Testis (tissue), 2 donors: ENCODE measurements at regions not wholly inside any gene's neighbourhood (a gene's known extent, or its start where the extent isn't known, plus 50 kb on each side); places are given as distances from the start of the nearest gene placed in this dataset.

Experiments used
- DNase-seq: peaks from one replicate; pipeline ENCODE4 v3.0.0-alpha.2; 2019
- H3K27ac ChIP-seq, 2 donors: fragments of 200-600 bp; sonication (generic); one replicate each; pipeline ENCODE4 v1.5.1; 2019
- H3K27me3 ChIP-seq: fragments of 200-600 bp; sonication (generic); one replicate; pipeline ENCODE4 v1.5.1; 2019
- H3K36me3 ChIP-seq: fragments of 200-600 bp; sonication (generic); one replicate; pipeline ENCODE4 v1.5.1; 2017; ENCODE audit warnings: low read depth; ENCODE audit errors: missing control alignments
- H3K4me1 ChIP-seq: fragments of 200-600 bp; sonication (generic); one replicate; pipeline ENCODE4 v1.5.1; 2019
- H3K4me3 ChIP-seq, 2 donors: fragments of 200-600 bp; sonication (generic); one replicate each; pipeline ENCODE4 v1.5.1; 2017 to 2019
- H3K9me3 ChIP-seq: fragments of 200-600 bp; sonication (generic); one replicate; pipeline ENCODE4 v1.5.1; 2017
- CTCF ChIP-seq, 3 experiments: fragments of 450-650 bp in 2 of 3; fragments of 200-600 bp in 1 of 3; sonication (generic) in 1 of 3; IDR thresholded peaks; one replicate each; pipeline ENCODE4 v1.5.1; 2016 to 2019; ENCODE audit warnings: antibody characterized with exemption in 3 of 3, mild to moderate bottlenecking in 2 of 3, moderate library complexity in 1 of 3
- POLR2A ChIP-seq: fragments of 450-650 bp; IDR thresholded peaks from one replicate; pipeline ENCODE4 v1.6.1; 2017; ENCODE audit warnings: antibody characterized with exemption, mild to moderate bottlenecking, moderate library complexity
- WGBS, 2 donors: methylation state at CpG; one replicate each; pipeline ENCODE4 v1.1.5; 2018; 5-methylcytosine and 5-hydroxymethylcytosine counted together
- intact Hi-C: fragments of 100-400 bp; cut with DNase I; formaldehyde crosslinking; loops from one replicate; pipeline ENCODE4 v1.15.1; 2023; ENCODE audit warnings: low total_unique reads

DNA sequence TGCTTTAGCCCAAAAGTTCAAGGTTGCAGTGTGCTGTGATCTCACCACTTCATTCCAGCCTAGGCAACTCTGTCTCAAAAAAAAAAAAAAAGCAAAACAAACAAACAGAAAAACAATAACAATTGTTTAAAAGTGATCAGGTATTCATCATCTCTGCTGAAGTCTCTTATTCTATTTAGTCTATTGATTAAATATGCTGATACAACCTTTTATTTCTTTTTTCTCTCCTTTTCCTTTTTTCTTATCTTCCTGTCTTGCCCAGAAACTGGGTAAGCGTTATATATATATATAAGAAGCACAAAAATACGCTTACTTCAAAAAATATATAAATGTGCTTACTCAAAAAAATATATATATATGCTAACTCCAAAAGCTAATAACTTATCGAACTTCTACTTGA, 213.8 kb upstream of the EEA1 start:
- H3K4me3 ChIP-seq = no peak overlapping the region
- intact Hi-C loops = no loop called here
- WGBS, 2 donors = 91 to 95% methylated on average over 3 of the region's 3 CpGs
- no peaks in the 10 kb centered on the region for H3K27me3 ChIP-seq
- no peaks in the 10 kb centered on the region for H3K9me3 ChIP-seq
- no peaks in the 10 kb centered on the region for H3K4me1 ChIP-seq
- no peak for DNase-seq
- TF ChIP-seq CTCF (IDR thresholded peaks at IDR 0.05) (no peak), POLR2A (no peak)
- H3K36me3 ChIP-seq = no peaks in the 10 kb centered on the region
- H3K27ac ChIP-seq = no peak overlapping the region

- Histone ChIP-seq H3K36me3 (no peaks in the 10 kb centered on the region), H3K4me1 (no peaks in the 10 kb centered on the region), H3K4me3 (no peak overlapping the region), H3K9me3 (no peaks in the 10 kb centered on the region), H3K27ac (no peak overlapping the region), H3K27me3 (no peaks in the 10 kb centered on the region)
- TF ChIP-seq CTCF (IDR thresholded peaks at IDR 0.05) = no peak
- TF ChIP-seq POLR2A = no peak
- WGBS, 2 donors = 68 to 80% methylated on average over 2 of the region's 2 CpGs
- no peak for DNase-seq
- intact Hi-C loops = no loop called here
Measured at GRCh38 chr12:93144109-93144508, 215.0 kb upstream of the EEA1 start.

- WGBS, 2 donors = 83 to 85% methylated on average over 5 of the region's 5 CpGs
- intact Hi-C loops = no loop called here
- H3K9me3 ChIP-seq = no peaks in the 10 kb centered on the region
- no peak for DNase-seq
- H3K27ac ChIP-seq = no peak overlapping the region
- no peaks in the 10 kb centered on the region for H3K4me1 ChIP-seq
- TF ChIP-seq POLR2A (no peak), CTCF (IDR thresholded peaks at IDR 0.05) (no peak)
- H3K27me3 ChIP-seq = no peaks in the 10 kb centered on the region
- H3K36me3 ChIP-seq = no peaks in the 10 kb centered on the region
- H3K4me3 ChIP-seq = no peak overlapping the region
Measured at GRCh38 chr12:93145086-93145485, 216.0 kb upstream of the EEA1 start.

GRCh38 chr12:93146263-93146939, 217.3 kb upstream of the EEA1 start:
- Histone ChIP-seq H3K4me1 (no peaks in the 10 kb centered on the region), H3K9me3 (no peaks in the 10 kb centered on the region), H3K27me3 (no peaks in the 10 kb centered on the region), H3K36me3 (no peaks in the 10 kb centered on the region), H3K4me3 (no peak overlapping the region), H3K27ac (no peak overlapping the region)
- no peak for TF ChIP-seq POLR2A
- TF ChIP-seq CTCF (IDR thresholded peaks at IDR 0.05) = no peak
- WGBS, 2 donors = 90 to 91% methylated on average over 4 of the region's 4 CpGs
- intact Hi-C loops = no loop called here
- DNase-seq = no peak

- intact Hi-C loops = no loop called here
- H3K27me3 ChIP-seq = no peaks in the 10 kb centered on the region
- no peaks in the 10 kb centered on the region for H3K4me1 ChIP-seq
- H3K9me3 ChIP-seq = no peaks in the 10 kb centered on the region
- TF ChIP-seq CTCF (IDR thresholded peaks at IDR 0.05) = no peak
- no peak overlapping the region for H3K27ac ChIP-seq
- H3K36me3 ChIP-seq = no peaks in the 10 kb centered on the region
- no peak for DNase-seq
- no peak overlapping the region for H3K4me3 ChIP-seq
Measured at GRCh38 chr12:93146970-93147369, 217.9 kb upstream of the EEA1 start.
